PFSK-1 (cell line): ENCODE measurements at regions not wholly inside any gene's neighbourhood (a gene's known extent, or its start where the extent isn't known, plus 50 kb on each side); places are given as distances from the start of the nearest gene placed in this dataset.

Source experiments
- FOXP2 ChIP-seq: optimal IDR thresholded peaks from 2 replicates; pipeline ENCODE3; 2011; ENCODE audit warnings: borderline replicate concordance, control low read depth, inconsistent platforms; ENCODE audit not compliant: insufficient read depth; ENCODE audit errors: extremely low read length, extremely low read depth
- POLR2AphosphoS5 ChIP-seq: IDR thresholded peaks from 2 replicates; pipeline ENCODE4 v1.6.1; 2012; ENCODE audit warnings: low read depth, mild to moderate bottlenecking, control low read depth, low read length, moderate library complexity
- REST ChIP-seq, 2 experiments: IDR thresholded peaks; 2 replicates each; pipeline versions ENCODE4 v1.6.1 to v1.8.0; 2011 to 2012; ENCODE audit warnings: low read depth in 2 of 2, low read length in 2 of 2, control low read depth in 1 of 2, inconsistent platforms in 1 of 2, mild to moderate bottlenecking in 1 of 2, moderate library complexity in 1 of 2; ENCODE audit not compliant: insufficient read depth in 1 of 2
- SIN3A ChIP-seq: IDR thresholded peaks from 2 replicates; pipeline ENCODE4 v1.6.1; 2012; ENCODE audit warnings: mild to moderate bottlenecking, low read length, moderate library complexity, borderline replicate concordance; ENCODE audit not compliant: insufficient read depth
- TAF1 ChIP-seq: IDR thresholded peaks from 2 replicates; pipeline ENCODE4 v1.6.1; 2012; ENCODE audit warnings: low read length, control low read depth, borderline replicate concordance; ENCODE audit not compliant: insufficient read depth

GRCh38 chr18:45423659-45424058, 191.6 kb upstream of the SLC14A2 start:
- TF ChIP-seq REST (IDR thresholded peaks at IDR 0.05; ENCODE audit: insufficient read depth in 1 of 2, low read depth in 2 of 2, low read length in 2 of 2) (no peak), SIN3A (no peak), POLR2AphosphoS5 (no peak), TAF1 (no peak), FOXP2 (no peak)

DNA sequence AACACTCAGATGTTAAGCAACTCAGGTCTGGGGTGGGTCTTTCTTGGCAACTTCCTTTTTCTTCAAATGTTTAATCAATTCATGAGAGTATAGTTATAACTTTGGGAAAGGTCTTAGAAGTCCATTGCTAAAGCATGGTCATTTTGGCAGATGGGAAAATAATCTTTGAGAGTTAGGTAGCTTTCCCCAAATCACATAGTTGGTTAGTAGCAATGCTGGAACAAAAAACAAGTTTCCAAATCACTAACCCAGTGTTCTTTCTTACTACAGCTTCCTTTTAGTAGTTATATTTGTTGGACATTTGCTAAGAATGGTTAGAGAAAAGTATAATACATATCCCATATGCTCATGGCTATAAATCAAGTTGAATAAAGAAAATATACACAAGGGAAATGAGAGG, 185.2 kb upstream of the SLC14A2 start:
- no peak for TF ChIP-seq SIN3A
- TF ChIP-seq FOXP2: no peak
- TF ChIP-seq POLR2AphosphoS5: no peak
- TF ChIP-seq TAF1: no peak
- TF ChIP-seq REST (IDR thresholded peaks at IDR 0.05; ENCODE audit: insufficient read depth in 1 of 2, low read depth in 2 of 2, low read length in 2 of 2): no peak

- TF ChIP-seq SIN3A (no peak), POLR2AphosphoS5 (no peak), TAF1 (no peak), REST (IDR thresholded peaks at IDR 0.05; ENCODE audit: insufficient read depth in 1 of 2, low read depth in 2 of 2, low read length in 2 of 2) (no peak), FOXP2 (no peak)
Observed at GRCh38 chr18:45435810-45436209, 179.5 kb upstream of the SLC14A2 start.

GRCh38 chr18:45437366-45437765, 177.9 kb upstream of the SLC14A2 start:
- TF ChIP-seq POLR2AphosphoS5 (no peak), SIN3A (no peak), TAF1 (no peak), REST (IDR thresholded peaks at IDR 0.05; ENCODE audit: insufficient read depth in 1 of 2, low read depth in 2 of 2, low read length in 2 of 2) (no peak), FOXP2 (no peak)
